AG08396 (cell line): ENCODE measurements at regions not wholly inside any gene's neighbourhood (a gene's known extent, or its start where the extent isn't known, plus 50 kb on each side); places are given as distances from the start of the nearest gene placed in this dataset.
A peak's percentile ranks its signal among the peaks of the same experiment; 100 is the strongest.

Source experiments
- DNase-seq: peaks from one replicate; pipeline ENCODE4 v3.0.0; 2012; ENCODE audit warnings: low spot score, mixed read lengths

DNA sequence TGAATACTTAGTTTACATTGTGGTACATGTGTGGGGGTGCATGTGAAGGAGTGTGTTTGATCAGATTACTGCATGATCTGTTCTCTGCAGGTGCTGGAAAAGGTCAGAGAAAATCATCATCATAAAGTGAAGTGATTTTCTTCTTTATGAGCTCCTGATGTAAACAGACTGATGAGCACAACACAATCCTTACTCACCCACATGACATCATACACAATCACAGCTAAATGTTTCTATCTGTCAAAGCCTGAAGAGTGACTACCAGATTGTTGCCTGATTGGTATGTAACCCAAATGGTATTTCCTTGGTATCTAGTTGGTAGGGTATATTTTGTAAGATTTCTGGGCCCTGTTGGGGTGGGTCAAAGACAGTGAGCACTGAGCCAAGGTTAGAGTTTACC, 270.8 kb downstream of the FOXG1 start:
- DNase-seq, result peak; percentile 15

DNA sequence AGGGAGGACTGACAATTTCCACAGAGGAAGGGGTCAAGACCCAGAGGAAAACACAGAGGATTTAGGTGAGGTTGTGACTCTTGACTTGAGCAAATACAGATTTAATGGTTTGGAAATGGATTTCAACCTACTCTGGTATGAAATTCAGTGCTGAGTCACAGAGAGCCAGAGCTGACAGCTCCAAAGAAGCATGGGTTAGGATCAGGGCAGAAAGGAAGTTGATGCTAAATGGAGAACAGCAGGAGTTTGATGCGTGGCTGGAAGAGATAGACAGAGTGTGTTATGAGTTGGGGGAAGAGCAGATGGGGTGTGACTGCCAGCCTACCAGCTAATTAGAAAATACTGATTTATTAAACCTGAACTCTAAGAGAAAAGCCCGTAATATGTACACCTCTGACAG, 272.6 kb downstream of the FOXG1 start:
- peak; percentile 12 for DNase-seq

- no peak for DNase-seq
These were observed 276.0 kb downstream of the FOXG1 start for GRCh38 chr14:29042551-29042950.

DNA sequence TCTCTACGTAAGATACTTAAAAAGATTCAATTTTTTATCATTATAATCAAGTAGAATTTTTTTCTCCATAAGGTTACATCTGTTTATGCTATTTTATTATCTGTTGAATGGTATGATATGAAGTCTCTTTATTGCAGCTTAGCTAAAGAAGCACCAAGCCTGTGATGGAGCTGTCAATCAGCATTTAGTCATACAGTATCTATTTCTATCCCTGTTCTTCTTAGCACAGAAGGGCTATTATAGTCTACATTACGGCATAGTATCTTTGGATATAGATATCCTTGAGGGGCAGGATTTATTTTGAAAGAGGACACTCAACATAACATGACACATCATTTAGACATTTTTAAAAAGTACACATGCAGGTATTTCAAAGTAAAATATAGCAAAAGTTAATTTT, 277.1 kb downstream of the FOXG1 start:
- DNase-seq, result no peak

DNA sequence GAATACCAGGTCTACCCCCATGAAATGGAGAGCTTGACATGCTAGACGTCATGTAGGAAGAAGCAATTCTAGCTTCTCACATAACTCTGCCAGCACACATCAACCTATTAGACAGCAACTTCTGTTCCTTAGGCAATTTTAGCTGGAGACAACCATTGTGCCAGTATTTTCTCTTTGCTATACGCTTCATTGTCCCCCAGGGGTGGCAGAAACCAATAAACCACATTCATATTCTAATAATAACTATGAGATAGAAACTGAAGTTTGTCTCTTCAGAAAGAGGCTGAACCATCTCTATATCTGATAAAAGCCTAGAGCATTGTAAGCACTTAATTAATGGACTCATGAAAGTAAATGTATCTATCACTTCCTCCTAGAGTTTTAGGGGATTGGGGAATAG, 278.6 kb downstream of the FOXG1 start:
- DNase-seq, result no peak

GRCh38 chr14:29054119-29054518, 287.5 kb downstream of the FOXG1 start:
- no peak for DNase-seq

GRCh38 chr14:29056041-29056566, 289.5 kb downstream of the FOXG1 start:
- DNase-seq, result no peak

DNA sequence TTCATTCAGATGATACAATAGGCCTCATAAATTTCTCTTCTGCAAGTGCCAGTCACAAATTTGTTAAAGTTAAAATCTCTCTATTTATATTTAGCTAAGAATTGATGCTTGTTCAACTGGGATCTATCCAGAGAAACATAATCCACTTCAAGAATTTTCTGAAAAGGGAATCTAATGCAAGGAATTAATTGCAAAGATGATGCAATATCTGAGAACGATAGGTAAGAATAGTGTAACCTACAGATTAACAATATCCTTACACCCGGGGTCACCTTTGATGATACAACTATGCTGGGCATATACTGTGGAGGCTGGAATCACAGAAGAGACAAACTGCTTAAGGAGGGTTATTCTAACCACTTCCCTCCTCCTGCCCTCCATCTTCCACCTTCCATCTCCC, 295.1 kb downstream of the FOXG1 start:
- no peak for DNase-seq

GRCh38 chr14:29062466-29062865, 295.9 kb downstream of the FOXG1 start:
- DNase-seq, result no peak

GRCh38 chr14:29062976-29063375, 296.4 kb downstream of the FOXG1 start:
- no peak for DNase-seq

DNA sequence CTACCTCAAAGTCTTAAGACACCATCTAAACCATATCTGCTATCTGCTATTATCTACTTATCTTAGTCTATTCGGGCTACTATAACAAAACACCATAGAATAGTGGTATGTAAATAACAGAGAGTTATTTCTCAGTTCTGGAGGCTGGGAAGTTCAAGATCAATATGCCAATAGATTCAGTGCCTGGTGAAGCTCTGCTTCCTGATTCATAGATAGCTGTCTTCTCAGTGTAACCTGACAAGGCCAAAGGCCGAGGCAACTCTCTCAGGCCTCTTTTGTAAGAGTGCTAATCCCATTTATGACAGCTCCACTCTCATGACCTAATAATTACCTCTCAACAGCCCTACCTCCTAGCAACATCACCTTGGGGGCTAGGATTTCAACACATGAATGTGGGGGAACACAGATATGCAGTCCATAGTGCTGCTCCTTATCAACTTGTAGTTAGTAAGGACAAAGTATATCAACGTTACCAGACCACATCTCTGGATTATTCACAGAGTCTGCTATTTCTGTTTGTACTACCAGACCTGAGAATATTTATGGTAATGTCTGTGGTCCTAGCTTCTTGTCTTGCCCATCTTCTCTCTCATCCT, 297.8 kb downstream of the FOXG1 start:
- DNase-seq, result no peak

GRCh38 chr14:29069228-29069627, 302.6 kb downstream of the FOXG1 start:
- no peak for DNase-seq

DNA sequence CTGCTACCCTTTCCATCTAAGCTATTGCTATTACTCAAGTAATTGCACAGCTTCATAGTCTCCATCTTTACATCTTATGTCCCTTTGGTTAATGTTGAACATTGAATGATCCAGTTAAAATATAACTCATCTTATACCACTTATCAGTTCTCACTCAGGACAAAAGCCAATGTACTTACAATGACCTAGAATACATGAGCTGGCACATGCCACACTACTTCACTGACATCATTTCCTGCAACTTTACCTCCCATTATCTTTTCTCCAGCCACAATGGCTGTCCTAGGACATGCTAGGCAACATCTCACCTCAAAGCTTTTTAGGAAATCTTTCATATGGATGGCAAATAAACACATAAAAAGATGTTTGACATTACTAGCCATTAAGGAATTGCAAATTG, 309.2 kb downstream of the FOXG1 start:
- no peak for DNase-seq

DNA sequence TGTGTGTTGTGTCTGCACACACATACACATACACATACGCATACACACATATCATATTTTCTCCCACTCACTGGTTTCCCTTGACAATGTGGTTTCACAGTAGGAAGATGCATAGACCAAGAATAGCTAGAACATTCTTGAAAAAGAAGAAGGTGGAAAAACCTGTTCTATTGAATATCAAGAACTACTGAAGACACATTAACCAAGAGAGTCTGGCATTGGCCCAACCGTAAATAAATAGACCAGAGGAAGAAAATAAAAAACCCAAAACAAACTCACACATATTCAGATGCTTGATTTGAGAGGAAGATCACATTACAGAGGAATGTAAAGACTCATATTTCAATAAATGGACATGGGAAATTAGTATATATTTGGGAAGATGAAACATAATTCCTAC, 311.3 kb downstream of the FOXG1 start:
- DNase-seq, result no peak

- no peak for DNase-seq
These were observed 312.4 kb downstream of the FOXG1 start for GRCh38 chr14:29078810-29079522.

- DNase-seq, result peak; percentile 5
These were observed 319.0 kb downstream of the FOXG1 start for GRCh38 chr14:29085546-29085945.

DNA sequence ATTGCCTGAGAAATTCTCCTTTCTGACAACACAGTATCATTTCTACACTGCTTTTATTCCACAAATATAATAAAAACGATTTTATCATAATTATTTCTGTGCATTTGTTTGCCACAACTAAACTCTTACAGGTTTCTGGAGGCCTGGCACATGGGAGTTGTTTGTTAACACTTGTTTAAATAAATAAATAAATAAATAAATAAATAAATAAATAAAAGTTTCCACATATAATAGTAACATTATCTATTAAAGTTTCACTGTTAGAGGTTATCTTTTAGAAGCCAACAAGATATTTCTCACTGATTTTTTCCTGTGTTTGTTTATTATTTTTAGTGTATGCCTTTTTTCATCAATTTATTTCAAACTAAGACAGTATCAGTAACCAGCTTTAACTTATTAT, 323.3 kb downstream of the FOXG1 start:
- no peak for DNase-seq

- DNase-seq, result no peak
These were observed 325.5 kb downstream of the FOXG1 start for GRCh38 chr14:29092121-29092520.

DNA sequence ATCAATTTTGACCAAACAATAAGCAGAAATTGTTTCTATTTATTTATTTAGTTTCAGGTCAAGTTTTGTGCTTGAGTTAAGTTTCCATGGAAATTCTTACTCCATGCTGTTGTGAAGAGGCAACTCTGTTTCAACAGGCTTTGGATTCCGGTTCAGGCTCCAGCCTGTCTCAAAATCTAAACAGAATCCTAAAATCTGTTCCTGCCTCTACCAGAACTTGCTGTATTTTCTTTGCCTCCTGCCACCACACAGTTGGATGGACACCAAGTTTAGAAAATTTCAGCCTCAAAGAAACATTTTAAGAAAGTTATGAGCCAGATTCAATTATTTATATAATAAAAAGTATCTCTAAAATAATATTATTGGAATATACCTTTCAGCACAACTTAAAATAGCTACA, 330.9 kb downstream of the FOXG1 start:
- DNase-seq, result no peak

DNA sequence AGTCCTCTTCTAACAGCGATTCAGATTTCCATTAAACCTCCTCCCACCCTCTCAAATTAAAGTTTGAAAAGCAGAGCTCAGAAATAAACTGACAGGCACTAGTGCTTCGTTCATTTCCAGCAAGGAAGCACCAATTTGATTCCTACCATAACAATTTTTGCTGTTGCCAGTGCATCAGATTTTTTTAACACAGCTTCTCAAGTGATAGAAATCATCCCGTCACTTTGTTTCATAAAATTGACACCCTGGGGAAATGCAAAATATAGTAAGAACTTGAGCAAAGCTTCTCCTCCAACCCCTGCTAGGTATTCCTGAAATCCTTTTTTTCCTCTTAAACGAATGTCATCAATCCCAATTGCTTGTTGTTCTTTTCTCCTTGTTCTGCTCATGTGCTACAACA, 332.1 kb downstream of the FOXG1 start:
- no peak for DNase-seq

DNA sequence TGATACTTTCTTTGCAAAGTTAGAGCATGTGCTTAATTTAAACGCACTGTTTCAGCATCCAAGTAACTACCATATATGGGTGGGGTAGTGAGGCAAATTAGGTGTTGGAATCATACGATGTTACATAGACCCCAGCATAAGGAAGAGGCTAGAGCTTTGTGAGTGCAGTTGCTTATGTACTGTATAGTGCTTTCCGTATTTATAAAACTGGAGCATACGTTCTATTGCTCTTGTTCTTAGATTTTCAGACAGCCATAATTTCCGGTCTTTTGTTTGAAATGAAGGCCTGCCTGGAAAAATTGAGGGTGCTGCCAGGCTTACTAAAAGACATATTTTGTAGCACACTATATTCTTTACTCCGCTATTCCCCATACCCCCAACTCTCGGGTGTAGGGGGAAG, 335.7 kb downstream of the FOXG1 start:
- no peak for DNase-seq

DNA sequence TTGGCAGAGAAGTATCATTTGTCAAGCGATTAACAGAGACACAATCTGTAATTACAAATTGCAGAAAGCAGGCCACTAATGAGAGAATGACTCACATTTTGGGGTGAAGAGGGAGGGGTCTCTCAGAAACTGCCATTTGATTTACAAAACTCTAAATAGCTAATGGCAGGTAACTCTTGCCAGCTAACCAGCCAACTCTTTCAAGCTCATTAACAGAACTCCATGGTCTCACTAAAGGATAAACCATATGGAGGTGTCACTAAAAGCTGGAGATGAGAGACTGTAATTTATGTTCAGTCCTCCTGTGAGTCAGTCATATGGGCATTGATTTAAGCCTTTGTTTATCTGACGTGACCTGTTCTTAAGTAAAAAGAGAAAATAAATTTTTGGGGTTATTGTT, 336.4 kb downstream of the FOXG1 start:
- no peak for DNase-seq

- DNase-seq, result no peak
These were observed 342.3 kb downstream of the FOXG1 start for GRCh38 chr14:29108908-29109307.

- no peak for DNase-seq
These were observed 343.0 kb downstream of the FOXG1 start for GRCh38 chr14:29109589-29109988.
